H54 (cell line): ENCODE measurements at regions not wholly inside any gene's neighbourhood (a gene's known extent, or its start where the extent isn't known, plus 50 kb on each side); places are given as distances from the start of the nearest gene placed in this dataset.

ENCODE experiments used
- DNase-seq: peaks from one replicate; pipeline ENCODE4 v3.0.0; 2011; ENCODE audit warnings: low spot score, mixed read lengths; ENCODE audit not compliant: insufficient read length
- FAIRE-seq: peaks from 3 replicates; lab custom pipeline; 2011; peaks lifted over from hg19 to GRCh38; lab: Jason Lieb, UNC
- POLR2A ChIP-seq: IDR thresholded peaks from 2 replicates; pipeline ENCODE4 v1.6.1; 2011; ENCODE audit warnings: low read depth, mild to moderate bottlenecking, low read length

DNA sequence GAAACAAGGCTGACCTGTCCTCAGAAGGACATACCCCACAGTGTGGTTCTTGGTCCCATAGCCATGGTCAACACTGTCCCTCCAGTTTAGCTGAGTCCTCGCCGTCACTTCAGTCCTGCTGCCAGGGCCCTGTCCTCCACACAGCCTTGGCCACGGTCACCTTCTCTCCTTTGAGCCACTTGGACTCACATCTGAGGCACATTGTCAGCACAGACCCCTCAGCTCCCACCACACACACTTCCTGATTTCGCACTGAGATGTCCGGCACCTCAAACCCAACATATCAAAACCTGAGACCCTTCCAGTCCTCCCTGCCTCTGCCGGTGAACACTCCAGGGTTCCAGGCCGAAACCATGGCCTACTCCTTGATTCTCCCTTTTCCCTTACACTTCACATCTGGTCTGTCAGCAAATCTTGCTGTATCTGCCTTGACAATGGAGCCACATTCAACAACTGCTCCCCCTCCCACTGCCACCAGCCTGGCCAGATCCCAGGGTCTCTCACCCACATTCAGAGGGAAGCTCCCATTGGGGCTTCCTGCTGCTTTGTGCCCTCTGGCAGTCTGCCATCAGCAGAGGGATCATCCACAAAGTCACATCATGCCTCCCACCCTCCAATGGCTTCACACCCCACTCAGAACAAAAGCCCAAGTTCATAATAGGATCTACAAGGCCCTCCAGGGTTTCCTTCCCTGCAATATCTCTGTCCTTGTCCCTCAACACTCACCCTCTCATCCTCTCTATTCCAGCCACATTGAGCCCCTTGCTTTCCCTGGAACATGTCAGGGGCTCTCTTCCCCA is 219.6 kb upstream of the SHH start:
- TF ChIP-seq POLR2A = no peak
- no peak for DNase-seq
- FAIRE-seq = no peak

DNA sequence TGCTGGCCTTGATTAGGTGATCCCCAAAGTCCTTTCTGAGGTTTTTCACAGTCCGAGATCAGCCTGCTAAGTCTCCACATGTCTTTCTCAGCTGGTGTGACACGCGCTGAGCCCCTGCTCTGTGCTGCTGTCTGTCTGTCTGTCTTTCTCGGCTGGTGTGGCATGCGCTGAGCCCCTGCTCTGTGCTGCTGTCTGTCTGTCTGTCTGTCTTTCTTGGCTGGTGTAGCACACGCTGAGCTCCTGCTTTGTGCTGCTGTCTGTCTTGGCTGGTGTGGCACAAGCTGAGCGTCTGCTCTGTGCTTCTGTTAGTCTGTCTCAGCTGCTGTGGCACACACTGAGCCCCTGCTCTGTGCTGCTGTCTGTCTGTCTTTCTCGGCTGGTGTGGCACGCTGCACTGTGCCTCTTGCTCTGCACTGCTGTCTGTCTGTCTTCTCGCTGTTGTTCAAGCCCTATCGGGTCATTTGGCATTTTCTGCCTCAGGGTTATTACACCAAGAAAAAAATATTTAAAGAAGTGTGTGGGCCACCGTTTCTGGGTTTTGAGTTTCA is 217.3 kb upstream of the SHH start:
- DNase-seq (no peak), FAIRE-seq (no peak)
- TF ChIP-seq POLR2A = no peak

DNA sequence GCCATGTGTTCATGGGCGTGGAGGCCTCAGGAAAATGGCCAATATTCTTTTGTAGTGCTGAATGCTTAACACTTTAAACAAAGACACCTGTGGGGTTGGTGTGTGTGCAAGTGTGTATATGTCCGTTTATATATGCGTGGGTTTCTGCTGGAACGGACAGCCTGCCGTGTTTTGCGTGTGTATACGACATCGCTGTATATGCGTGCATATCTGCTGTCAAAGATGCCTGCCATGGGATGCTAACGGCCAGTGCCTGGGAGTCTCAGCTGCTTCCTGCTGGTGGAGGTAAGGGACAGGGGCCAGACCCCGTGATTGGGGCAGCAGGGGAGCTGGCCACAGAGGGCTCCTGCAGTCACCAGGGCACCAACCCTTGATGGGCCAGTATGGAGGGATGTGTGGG is 216.3 kb upstream of the SHH start:
- FAIRE-seq (no peak), DNase-seq (no peak)
- no peak for TF ChIP-seq POLR2A

DNA sequence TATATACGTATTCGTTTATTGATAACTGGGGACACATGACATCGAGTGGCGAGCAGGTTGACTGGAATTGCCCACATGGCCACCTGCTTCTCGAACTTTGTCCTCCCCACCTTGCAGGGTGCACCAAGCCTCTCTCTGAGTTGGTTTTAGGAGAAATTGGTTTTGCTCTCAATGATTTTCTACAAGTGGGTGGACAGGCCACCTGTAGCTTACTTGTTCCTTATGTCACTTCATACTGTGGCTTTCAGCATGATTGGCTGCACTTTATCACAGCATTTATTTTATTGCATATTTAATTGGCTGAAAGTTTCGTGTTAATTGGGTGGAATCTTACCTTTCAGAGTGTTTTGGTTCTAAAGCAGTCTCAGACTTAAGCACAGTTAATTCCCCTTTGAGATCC is 215.6 kb upstream of the SHH start:
- no peak for FAIRE-seq
- TF ChIP-seq POLR2A = no peak
- no peak for DNase-seq

DNA sequence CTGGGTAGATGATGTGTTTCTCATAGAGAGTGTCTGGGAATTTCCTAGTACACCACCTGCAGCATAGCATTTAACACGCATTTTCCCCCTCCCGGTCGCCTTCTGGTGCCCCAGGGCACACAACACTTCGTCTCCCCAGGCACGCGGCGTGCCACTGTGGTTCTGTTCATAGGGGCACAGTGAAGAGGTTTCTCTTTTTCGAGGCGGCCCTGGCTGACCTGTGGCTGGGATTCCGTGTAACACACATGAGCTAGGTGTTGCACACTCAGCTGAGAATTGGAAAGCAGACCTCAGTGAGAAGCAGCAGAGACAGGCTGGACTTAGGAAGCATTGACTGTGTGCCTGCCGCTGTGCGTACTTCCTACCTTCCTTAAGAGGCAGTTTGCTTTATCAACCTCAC is 214.3 kb upstream of the SHH start:
- no peak for FAIRE-seq
- DNase-seq = no peak
- TF ChIP-seq POLR2A = no peak

DNA sequence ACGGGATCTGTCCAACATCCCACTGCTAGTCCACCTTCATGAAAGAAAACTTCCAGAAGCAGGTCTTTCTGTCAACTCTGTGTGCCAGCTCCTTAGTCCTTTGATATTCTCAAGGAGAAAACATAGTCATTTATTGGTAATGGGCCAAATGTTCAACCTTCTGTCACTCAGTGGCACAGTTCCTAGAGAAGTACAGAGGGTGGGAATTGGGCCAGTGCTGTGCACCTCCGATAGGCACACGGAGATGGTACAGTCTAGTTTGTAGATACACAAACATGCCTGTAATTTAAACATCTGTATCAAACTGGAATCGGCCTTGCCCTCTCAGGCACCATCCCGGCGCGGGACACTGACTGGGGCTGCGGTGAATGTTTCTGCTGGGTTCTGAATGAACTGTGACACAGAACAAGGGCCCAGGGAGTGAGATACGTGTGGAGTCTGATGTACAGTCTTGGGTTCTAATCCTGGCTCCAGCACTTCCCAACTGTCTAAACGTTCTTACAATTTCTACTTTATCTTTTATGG is 213.9 kb upstream of the SHH start:
- DNase-seq (no peak), FAIRE-seq (no peak)
- TF ChIP-seq POLR2A = no peak

DNA sequence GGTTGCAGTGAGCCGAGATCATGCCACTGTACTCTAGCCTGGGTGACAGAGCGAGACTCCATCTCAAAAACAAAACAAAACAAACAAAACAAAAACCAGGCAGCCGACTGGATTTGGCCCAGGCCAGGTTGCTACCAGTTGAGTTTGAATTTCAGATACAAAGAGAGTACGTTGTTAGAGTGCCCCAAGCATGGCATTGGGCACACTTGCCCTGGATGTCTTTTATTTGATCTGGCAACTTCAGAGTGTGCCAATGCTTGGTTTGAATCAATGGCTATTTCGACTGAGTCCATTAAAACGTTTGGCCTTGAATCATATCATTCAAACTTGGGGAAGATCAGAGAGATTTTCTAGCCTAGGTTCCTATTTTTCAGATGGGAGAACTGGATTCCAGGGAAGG is 213.4 kb upstream of the SHH start:
- FAIRE-seq (no peak), DNase-seq (no peak)
- TF ChIP-seq POLR2A = no peak

DNA sequence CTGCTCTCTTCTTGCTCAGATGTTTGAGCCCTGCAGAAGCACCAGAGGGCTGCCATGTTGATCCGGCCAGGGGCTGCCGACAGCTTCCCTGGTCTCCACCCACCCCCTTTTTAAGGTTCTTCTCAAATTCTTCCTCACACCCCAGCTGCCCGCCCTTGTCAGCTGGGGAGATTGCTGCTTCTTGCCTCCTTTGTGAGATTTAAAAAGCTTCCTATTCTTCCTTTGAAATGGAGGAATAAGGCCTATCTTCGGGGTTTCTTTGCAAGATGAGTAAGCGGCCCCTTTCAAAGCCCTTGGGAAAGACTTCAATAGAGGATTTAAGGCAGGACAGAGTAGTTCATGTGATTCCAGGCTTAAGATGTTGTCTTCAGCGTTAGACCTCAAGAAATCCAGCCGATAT is 211.9 kb upstream of the SHH start:
- FAIRE-seq (no peak), DNase-seq (no peak)
- no peak for TF ChIP-seq POLR2A

DNA sequence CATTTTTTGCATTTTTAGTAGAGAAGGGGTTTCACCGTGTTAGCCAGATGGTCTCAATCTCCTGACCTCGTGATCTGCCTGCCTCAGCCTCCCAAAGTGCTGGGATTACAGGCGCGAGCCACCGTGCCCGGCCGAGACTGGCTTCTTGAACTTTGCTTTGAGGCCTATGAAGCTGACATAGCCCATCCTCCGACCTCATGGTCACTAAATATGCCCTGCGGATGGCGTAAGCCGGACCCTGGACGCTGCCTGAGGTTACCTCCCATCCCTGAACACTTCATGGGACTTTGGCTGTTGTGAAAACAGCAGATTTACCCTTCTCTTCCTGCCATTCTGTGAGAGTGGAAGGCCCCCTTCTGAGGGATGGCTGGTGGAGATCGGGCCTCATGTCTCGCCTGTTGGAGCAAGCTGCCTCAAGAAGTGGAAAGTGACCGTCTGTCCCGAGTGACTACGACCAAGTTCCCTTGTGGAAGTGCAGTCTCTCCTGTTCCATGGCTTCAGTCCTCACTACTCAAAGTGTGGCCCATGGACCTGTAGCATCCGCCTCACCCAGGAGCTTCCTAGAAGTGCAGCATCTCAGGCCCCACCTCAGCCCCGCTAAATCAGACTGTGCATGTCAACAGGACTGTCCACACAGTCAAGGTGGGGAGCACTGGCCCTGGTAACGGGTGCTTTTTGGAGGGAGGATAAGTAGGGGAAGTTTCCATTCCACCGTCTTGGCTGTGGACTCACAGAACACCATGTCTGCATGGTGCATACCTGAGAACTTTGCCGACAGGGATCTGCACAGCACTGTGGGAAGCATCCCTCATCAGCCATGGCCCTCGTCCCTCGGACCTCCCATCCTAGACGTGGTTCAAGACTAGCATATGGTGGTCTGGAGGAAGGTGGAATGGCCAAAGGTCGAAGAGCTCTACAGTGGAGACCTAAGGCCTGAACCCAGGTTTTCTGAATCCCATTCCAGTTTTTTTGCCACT is 210.5 kb upstream of the SHH start:
- DNase-seq (no peak), FAIRE-seq (no peak)
- TF ChIP-seq POLR2A = no peak

DNA sequence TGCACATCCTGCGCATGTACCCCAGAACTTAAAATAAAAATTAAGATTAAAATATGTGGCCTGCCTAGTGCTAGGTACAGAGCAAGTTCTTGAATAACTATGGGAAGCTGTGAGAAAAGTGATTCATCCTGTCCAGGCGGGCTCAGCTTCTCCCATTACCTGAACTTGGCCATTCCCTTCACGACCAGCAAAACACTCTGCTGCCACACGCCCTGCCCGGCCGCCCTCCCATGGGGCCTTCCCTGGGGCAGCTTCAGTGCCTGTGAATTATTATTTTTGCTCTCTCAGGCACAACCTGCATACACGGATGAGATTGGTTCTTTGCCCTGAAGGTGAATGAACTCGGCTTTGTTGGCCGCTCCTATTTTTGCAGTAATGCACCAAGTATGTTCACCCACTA is 209.2 kb upstream of the SHH start:
- DNase-seq (no peak), FAIRE-seq (no peak)
- TF ChIP-seq POLR2A = no peak

DNA sequence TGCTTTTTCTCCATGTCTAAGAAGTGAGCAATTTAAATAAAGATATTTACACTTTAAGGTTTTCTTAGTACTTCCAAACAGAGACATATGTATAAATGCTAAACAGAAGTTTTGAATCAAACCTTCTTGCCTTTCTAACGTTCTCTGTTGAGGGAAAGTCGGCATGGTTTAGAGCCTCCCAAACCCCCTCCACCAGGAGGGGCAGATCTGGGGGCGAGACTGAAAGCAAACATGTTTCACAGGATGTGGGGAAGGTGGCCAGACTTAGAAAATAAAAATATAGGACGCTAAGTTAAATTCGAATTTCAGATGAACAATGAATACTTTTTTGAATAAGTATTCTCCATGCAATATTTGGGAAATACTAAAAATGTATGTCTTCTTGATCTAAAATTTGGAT is 208.3 kb upstream of the SHH start:
- TF ChIP-seq POLR2A = no peak
- no peak for DNase-seq
- no peak for FAIRE-seq

DNA sequence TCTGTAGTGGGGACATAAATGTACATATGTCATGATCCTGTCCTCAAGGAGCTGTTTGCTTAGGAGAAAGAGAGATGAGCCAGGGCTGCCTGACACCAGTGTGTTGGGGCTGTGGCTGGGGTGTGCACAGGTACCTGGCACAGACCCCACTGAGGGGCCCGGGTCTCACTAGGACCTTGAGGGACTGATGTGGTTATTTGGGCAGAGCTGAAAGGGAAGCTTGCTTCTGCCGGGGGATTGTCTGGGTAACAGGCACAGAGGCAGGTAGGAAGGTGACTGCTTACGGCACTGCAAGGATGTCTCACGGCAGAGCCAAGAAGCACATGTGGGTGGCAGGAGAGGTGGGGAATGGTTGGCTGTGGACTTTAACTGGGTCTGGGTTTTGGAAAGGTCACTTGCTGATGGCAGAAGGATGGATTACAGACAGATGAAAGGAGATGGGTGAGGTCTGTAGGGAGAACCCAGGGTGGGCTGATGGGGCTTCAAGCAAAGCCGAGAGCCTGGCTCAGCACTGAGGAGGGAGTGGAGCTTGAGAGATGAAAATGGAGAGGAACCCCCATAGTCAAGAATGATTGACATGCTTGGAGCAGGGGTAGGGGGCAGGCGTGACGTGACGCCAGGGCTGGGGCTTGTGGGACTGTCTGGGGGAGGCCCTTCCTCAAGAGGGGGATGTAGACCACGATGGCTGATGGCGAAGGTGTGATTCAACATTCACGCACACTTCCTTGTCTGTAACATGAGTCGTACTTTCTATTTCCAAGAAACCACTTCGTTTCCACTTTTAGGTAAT is 207.7 kb upstream of the SHH start:
- DNase-seq (no peak), FAIRE-seq (no peak)
- no peak for TF ChIP-seq POLR2A

DNA sequence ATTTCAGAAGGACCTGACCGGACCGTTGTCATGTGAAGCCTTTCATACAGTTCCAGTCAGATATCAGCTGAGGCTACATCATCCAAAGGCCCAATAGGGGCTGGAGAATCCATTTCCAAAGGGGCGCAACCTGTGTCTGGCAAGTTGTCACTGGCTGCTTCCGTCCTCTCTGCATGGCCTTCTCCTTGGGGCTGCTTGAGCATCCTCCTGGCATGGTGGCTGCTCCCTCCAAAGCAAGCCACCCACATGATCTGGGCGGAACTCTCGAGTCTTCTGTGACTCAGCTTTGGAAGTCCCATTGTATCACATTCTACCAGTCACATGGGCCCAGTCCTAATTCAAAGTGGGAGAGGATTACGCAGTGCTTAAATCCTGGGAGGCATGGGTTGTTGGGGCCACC is 207.0 kb upstream of the SHH start:
- FAIRE-seq (no peak), DNase-seq (no peak)
- no peak for TF ChIP-seq POLR2A
